A673 (cell line): ENCODE measurements at regions not wholly inside any gene's neighbourhood (a gene's known extent, or its start where the extent isn't known, plus 50 kb on each side); places are given as distances from the start of the nearest gene placed in this dataset.

Experiments used
- CTCF ChIP-seq: fragments of 300-800, 200-600 bp; sonication (generic); conservative IDR thresholded peaks from 2 replicates; pipeline ENCODE4 v1.5.1; 2017; ENCODE audit warnings: low read depth, mild to moderate bottlenecking, antibody characterized with exemption, low read length, moderate library complexity, mixed read lengths
- EZH2 ChIP-seq: fragments of 200-600 bp; sonication (generic); IDR thresholded peaks from 2 replicates; pipeline ENCODE4 v1.6.1; 2017; ENCODE audit warnings: borderline replicate concordance, low read depth, mild to moderate bottlenecking, mixed read lengths, antibody characterized with exemption, low read length; ENCODE audit not compliant: poor library complexity, severe bottlenecking

GRCh38 chr2:2527148-2527547, 196.1 kb upstream of the MYT1L start:
- TF ChIP-seq CTCF (no peak), EZH2 (no peak)
